Calu3 (cell line): ENCODE measurements at regions not wholly inside any gene's neighbourhood (a gene's known extent, or its start where the extent isn't known, plus 50 kb on each side); places are given as distances from the start of the nearest gene placed in this dataset.

ENCODE experiments used
- BruUV-seq: library from RNA; stranded (reverse); fragments of 400-500 nt; replicated peaks from 2 replicates; lab custom pipeline; 2021; lab: Mats Ljungman, UMichigan
- CTCF ChIA-PET: fragments of 300-600 bp; sonication (Branson Sonifier 250); formaldehyde crosslinking; loops from one replicate; lab custom pipeline; 2022; ENCODE audit warnings: antibody characterized with exemption; lab: Charles Lee
- DNase-seq: peaks from one replicate; pipeline ENCODE4 v3.0.0; 2022
- H3K27ac Mint-ChIP-seq: one replicate; pipeline ENCODE4 v1.8.0; 2022; ENCODE audit warnings: mixed read lengths; ENCODE audit not compliant: unreplicated experiment
- H3K27me3 Mint-ChIP-seq: one replicate; pipeline ENCODE4 v1.8.0; 2022; ENCODE audit warnings: mixed read lengths; ENCODE audit not compliant: unreplicated experiment
- H3K36me3 Mint-ChIP-seq: one replicate; pipeline ENCODE4 v1.8.0; 2022; ENCODE audit warnings: mild to moderate bottlenecking, moderate library complexity, mixed read lengths; ENCODE audit not compliant: insufficient read depth, unreplicated experiment
- H3K4me1 Mint-ChIP-seq: one replicate; pipeline ENCODE4 v1.8.0; 2022; ENCODE audit warnings: mild to moderate bottlenecking, low read depth, mixed read lengths; ENCODE audit not compliant: unreplicated experiment
- H3K4me3 Mint-ChIP-seq: one replicate; pipeline ENCODE4 v1.8.0; 2022; ENCODE audit warnings: mild to moderate bottlenecking, low read depth, moderate library complexity, mixed read lengths; ENCODE audit not compliant: unreplicated experiment
- H3K9me3 Mint-ChIP-seq: one replicate; pipeline ENCODE4 v1.8.0; 2022; ENCODE audit warnings: low read depth, mixed read lengths; ENCODE audit not compliant: unreplicated experiment
- intact Hi-C: fragments of 100-400 bp; cut with micrococcal nuclease; formaldehyde crosslinking; loops from one replicate; pipeline ENCODE4 v1.10.0; 2022; ENCODE audit not compliant: unreplicated experiment
- TF ChIP-seq, protein P1 (sequence below): fragments of 200-600 bp; IDR thresholded peaks from one replicate; pipeline ENCODE4 v1.8.0; 2022; ENCODE audit warnings: antibody characterized with exemption; ENCODE audit not compliant: unreplicated experiment

DNA sequence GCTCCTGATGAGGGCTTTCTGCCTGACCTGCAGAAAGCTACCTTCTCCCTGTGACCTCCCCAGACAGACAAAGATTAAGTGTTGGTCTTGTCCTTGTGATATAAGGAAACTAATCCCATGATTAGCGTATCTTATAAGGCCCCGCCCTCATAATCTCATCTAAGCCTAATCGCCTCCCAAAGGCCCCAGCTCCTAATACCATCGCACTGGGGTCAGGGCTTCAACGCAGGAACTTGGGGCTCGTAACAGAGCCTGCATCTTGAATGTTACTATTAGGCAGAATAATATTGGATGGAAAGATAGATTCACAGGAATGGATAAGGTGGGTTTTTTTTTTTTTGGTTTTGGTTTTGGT, 78.9 kb downstream of the C16orf95 start:
- Mint-ChIP-seq H3K9me3 (no peaks in the 10 kb centered on the region), H3K4me1 (peaks cover 14% of the 10 kb centered on the region), H3K4me3 (no peak overlapping the region), H3K27ac (no peak overlapping the region), H3K27me3 (peaks cover 69% of the 10 kb centered on the region), H3K36me3 (no peaks in the 10 kb centered on the region)
- DNase-seq: no peak
- TF ChIP-seq, protein P1, sequence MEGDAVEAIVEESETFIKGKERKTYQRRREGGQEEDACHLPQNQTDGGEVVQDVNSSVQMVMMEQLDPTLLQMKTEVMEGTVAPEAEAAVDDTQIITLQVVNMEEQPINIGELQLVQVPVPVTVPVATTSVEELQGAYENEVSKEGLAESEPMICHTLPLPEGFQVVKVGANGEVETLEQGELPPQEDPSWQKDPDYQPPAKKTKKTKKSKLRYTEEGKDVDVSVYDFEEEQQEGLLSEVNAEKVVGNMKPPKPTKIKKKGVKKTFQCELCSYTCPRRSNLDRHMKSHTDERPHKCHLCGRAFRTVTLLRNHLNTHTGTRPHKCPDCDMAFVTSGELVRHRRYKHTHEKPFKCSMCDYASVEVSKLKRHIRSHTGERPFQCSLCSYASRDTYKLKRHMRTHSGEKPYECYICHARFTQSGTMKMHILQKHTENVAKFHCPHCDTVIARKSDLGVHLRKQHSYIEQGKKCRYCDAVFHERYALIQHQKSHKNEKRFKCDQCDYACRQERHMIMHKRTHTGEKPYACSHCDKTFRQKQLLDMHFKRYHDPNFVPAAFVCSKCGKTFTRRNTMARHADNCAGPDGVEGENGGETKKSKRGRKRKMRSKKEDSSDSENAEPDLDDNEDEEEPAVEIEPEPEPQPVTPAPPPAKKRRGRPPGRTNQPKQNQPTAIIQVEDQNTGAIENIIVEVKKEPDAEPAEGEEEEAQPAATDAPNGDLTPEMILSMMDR: no peak
- no TSS peak for BruUV-seq
- intact Hi-C loops: no loop called here
- CTCF ChIA-PET: interaction anchor here (0.7 to 1.4 kb wide), 2 partner anchors 12 to 33 kb away, joined by 3 read pairs; no protein-coding TSS in a partner anchor

DNA sequence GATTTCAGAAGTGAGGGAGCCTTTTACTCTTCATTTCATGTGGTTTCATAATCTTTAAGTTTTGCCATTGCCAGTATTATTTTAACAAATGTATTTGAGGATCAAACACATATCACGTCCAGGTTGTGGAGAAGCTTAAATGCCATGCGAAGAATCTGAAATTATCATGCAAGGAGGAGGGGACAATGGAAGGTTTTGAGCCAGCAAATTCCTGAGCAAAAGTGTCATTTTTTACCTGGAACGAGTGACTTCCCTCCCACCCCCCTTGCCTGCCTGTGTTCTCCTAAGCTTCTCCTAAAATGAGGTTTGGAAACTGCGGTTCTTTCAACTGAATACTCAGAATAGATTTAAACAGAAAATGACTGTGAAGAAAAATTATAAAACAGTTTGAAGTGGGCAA, 77.6 kb downstream of the C16orf95 start:
- CTCF ChIA-PET: interaction anchor here (1.4 kb wide), 1 partner anchor 11 kb away, joined by 3 read pairs; no protein-coding TSS in a partner anchor
- Mint-ChIP-seq H3K27me3 (peaks cover 64% of the 10 kb centered on the region), H3K27ac (no peak overlapping the region)

DNA sequence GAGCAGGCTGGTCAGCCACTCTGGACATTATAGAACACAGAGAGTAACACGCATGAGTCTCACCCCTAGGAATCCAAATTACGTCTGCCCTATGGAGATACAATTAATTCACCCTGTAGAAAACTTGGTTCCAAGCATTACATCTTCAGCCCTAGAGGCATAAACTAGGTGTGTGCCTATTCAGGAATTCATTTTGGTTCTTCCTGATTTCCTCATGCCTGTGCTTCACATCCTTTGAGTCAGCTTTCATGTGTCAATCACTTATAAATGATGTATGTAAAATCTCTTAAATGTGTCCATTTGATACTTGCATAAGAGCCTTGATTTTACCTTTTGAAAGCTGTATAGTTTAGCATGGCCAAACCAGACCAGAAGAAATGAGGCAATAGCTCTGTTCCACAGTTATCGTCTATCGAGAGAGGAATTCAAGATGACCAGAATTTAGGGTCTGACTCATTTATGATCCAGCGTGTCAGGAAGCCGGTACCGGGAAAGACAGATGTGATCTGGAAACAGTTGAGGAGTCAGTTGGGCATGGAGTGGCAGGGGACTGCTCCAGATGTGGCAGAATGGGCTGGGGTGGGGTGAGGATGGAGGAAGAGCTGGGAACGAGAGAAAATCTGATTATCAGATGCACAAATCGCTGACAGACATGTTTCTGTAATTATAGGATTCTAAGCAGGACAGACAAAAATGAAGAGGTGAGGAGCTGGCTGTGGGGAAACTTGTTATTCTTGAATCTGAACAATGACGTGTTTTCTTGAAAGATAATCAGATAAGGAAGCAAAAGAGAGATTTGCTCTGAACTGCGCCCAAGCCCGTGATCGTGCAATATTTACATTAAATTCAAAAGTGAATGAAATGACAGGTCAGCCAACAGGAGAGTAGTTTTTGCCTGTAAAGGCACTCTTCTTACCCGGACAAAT, 76.7 kb downstream of the C16orf95 start:
- Mint-ChIP-seq H3K36me3 (no peaks in the 10 kb centered on the region), H3K4me1 (peaks cover 14% of the 10 kb centered on the region), H3K27me3 (peaks cover 56% of the 10 kb centered on the region), H3K27ac (no peak overlapping the region), H3K9me3 (no peaks in the 10 kb centered on the region), H3K4me3 (peak overlapping the region; percentile 48)
- TF ChIP-seq, protein P1: no peak
- no TSS peak for BruUV-seq
- DNase-seq: no peak
- CTCF ChIA-PET: no interaction called here
- intact Hi-C loops: no loop called here

More for the DNA sequence above, 77.6 kb downstream of the C16orf95 start:
- no peaks in the 10 kb centered on the region for H3K9me3 Mint-ChIP-seq
- H3K4me3 Mint-ChIP-seq: no peak overlapping the region
- no peaks in the 10 kb centered on the region for H3K36me3 Mint-ChIP-seq
- intact Hi-C loops: no loop called here
- no TSS peak for BruUV-seq
- TF ChIP-seq, protein P1: no peak
- H3K4me1 Mint-ChIP-seq: peaks cover 14% of the 10 kb centered on the region
- DNase-seq: no peak

DNA sequence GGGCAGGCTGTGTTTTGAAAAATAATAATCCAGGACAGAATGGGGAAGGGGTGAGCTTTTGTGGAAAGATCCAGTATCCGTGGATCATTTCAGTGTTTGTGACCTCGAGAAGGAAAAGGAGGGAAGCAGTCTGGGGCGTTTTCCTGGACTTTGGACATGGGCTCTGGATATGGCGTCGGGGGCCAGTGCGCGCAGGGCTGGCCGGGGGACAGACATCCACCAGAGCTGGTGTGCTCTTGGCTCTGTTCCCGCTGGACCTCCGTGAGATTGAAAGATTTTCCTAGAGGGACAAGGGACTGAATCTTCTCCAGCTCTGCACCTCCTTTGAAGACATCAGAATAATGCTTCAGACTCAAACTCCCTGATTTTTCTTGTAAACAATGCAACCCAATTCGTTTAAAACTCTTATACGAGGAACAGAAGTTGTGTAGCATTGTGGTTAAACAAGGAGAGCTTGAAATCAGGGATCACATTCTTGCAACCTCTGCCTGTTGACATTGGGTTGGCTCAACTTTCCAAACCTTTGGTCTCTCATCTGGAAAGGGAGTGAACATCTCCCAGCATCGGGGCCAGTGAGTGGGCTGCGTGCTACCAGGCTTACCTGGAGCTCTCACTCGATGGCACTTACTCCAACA, 75.9 kb downstream of the C16orf95 start:
- intact Hi-C loops: no loop called here
- Mint-ChIP-seq H3K9me3 (no peaks in the 10 kb centered on the region), H3K4me1 (peaks cover 14% of the 10 kb centered on the region), H3K27ac (no peak overlapping the region), H3K36me3 (no peaks in the 10 kb centered on the region), H3K4me3 (peak overlapping the region; percentile 48), H3K27me3 (peaks cover 51% of the 10 kb centered on the region)
- TF ChIP-seq, protein P1: no peak
- BruUV-seq: no TSS peak
- DNase-seq: peak; percentile 10
- CTCF ChIA-PET: no interaction called here
